ENCODE measurements at regions not wholly inside any gene's neighbourhood (a gene's known extent, or its start where the extent isn't known, plus 50 kb on each side); places are given as distances from the start of the nearest gene placed in this dataset.

DNA sequence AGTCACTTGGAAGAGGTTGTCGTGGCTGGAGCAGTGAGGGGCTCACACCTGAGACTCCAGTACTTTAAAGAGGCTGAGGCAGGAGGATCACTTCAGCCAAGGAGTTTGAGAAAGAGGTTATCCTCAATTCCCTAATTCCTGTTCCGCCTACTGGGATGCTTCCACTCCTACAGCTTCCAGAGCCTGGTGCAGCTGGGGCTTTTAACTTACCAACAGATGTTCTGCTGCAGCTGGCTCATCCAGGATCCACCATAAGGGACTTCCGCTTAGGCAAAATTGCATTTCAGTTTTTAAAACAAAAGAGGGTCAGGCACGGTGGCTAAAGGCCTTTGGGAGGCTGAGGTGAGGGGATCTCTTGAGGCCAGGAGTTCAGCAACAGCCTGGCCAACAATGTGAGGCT, 59.1 kb upstream of the CDYL start (continued):
- TF ChIP-seq ZNF609 (CRISPR knock-in tag; IDR thresholded peaks at IDR 0.05; ENCODE audit: borderline replicate concordance) (no peak), TAF7 (tag; IDR thresholded peaks at IDR 0.05) (no peak), ZNF583 (CRISPR knock-in tag; IDR thresholded peaks at IDR 0.05) (no peak), MEF2D (tag; conservative IDR thresholded peaks at IDR 0.05; ENCODE audit: low read depth) (no peak), COPS2 (conservative IDR thresholded peaks at IDR 0.05) (no peak), ZNF586 (CRISPR knock-in tag; conservative IDR thresholded peaks at IDR 0.05) (no peak)

DNA sequence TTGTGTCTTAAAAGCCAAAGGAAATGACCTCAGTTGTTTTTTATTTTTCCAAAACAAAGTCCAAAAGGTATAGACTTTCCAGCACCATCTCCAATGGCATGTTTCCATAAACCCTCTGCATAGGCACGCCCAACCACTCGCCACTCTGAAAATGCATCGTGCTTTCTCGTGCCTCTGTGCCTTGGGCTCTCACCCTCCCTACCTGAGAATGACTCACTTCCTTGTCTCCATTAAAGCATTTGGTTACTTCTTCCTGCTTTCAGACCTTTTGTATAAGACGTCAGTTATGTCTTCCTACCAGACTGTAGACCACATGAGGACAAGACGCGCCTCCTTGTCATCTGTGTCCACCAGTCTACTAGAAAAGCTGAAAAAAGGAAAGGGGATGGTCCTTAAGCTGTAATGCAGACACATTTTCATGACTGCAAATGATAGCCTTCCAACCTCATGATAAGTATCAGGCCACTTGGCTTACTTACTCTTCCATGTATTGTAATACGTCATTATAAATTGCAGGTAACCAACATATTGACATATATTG, 61.2 kb upstream of the CDYL start:
- no peak overlapping the region for H3K4me3 ChIP-seq
- no peaks in the 10 kb centered on the region for H3K79me2 ChIP-seq (ENCODE audit: control insufficient read depth, insufficient read depth, low read length)
- no peak overlapping the region for H3K9ac ChIP-seq (ENCODE audit: insufficient read depth in 1 of 2, low read depth in 2 of 2, low read length in 2 of 2)
- H3K4me1 ChIP-seq (replicated peaks in 1 of 2; ENCODE audit: control insufficient read depth in 2 of 2, insufficient read depth in 2 of 2, low read length in 2 of 2), result peaks cover 3 to 4% of the 10 kb centered on the region in 2 experiments; a peak in 3 of 5 replicates
- no peaks in the 10 kb centered on the region for H3K9me3 ChIP-seq (replicated peaks; ENCODE audit: control insufficient read depth, insufficient read depth, low read depth, low read length)
- no peak for FAIRE-seq
- ATAC-seq, result peak; percentile 36; the same call in 1 of the 3 replicates
- no peaks in the 10 kb centered on the region for H3K36me3 ChIP-seq (ENCODE audit: control insufficient read depth, insufficient read depth, low read length)
- H3K27ac ChIP-seq (ENCODE audit: extremely low read depth, low read depth, low read length), result no peak overlapping the region
- no TSS peak for BruUV-seq (replicated peaks)
- CTCF ChIA-PET (ENCODE audit: low intra/inter-chr PET ratio), result no interaction called here
- 63% methylated on average over 8 of the region's 8 CpGs for WGBS (ENCODE audit: insufficient coverage, low coverage, missing lambda C conversion rate)
- no peaks in the 10 kb centered on the region for H4K20me1 ChIP-seq (replicated peaks; ENCODE audit: control insufficient read depth, insufficient read depth, low read length)
- intact Hi-C loops (cut with micrococcal nuclease) (no loop called here), in situ Hi-C loops (cut with MboI) (no loop called here)
- POLR2A ChIA-PET, result no interaction called here
- no peak overlapping the region for H3K4me2 ChIP-seq (ENCODE audit: insufficient read depth, low read length)
- peak overlapping the region; percentile 58 for H2AFZ ChIP-seq (ENCODE audit: low read depth, low read length)
- no peaks in the 10 kb centered on the region for H3K27me3 ChIP-seq (ENCODE audit: control insufficient read depth in 2 of 2, insufficient read depth in 2 of 2, low read length in 2 of 2)
- no peaks in the 10 kb centered on the region for H3K9me1 ChIP-seq (ENCODE audit: control insufficient read depth, insufficient read depth, low read length)
- DNase-seq (ENCODE audit: extremely low read depth in 1 of 4, low spot score in 3 of 4), result no peak
- TF ChIP-seq SMAD4 (CRISPR knock-in tag; conservative IDR thresholded peaks at IDR 0.05) (no peak), JUND (IDR thresholded peaks at IDR 0.05; ENCODE audit: borderline replicate concordance, low read depth, low read length) (peak; percentile 52; the same call in 1 of the 2 replicates), JUND (tag; IDR thresholded peaks at IDR 0.05; ENCODE audit: borderline replicate concordance, low read depth, low read length) (peak; percentile 61; the same call in 2 of the 3 replicates), RNF219 (CRISPR knock-in tag; IDR thresholded peaks at IDR 0.05) (no peak), CBX3 (IDR thresholded peaks at IDR 0.05; ENCODE audit: borderline replicate concordance in 1 of 2, low read length in 2 of 2) (peak in 1 of 2 experiments; percentile 78; a peak in 1 of 3 replicates), SMARCA4 (IDR thresholded peaks at IDR 0.05) (0 out of 2 replicates have a peak, but pooled peaks have one; percentile 26), FOSL1 (tag; conservative IDR thresholded peaks at IDR 0.05) (peak; percentile 59), SMAD2 (IDR thresholded peaks at IDR 0.05; ENCODE audit: low read depth, low read length) (no peak)

Measured in K562 (cell line).